GM19463 (cell line): ENCODE measurements at regions not wholly inside any gene's neighbourhood (a gene's known extent, or its start where the extent isn't known, plus 50 kb on each side); places are given as distances from the start of the nearest gene placed in this dataset.
"Not testable (repeated sequence)": the region's sequence is repeated elsewhere in the genome, so short reads cannot be mapped to it uniquely, and the experiment has no call there.

ENCODE experiments used
- ATAC-seq: cut with Tn5 transposase; IDR thresholded peaks from one replicate; pipeline ENCODE4 v1.9.1; 2021; ENCODE audit warnings: mild to moderate bottlenecking, moderate library complexity; ENCODE audit not compliant: unreplicated experiment

- ATAC-seq, result no peak
Observed at GRCh38 chr7:91355695-91356435, 91.6 kb downstream of the FZD1 start.

DNA sequence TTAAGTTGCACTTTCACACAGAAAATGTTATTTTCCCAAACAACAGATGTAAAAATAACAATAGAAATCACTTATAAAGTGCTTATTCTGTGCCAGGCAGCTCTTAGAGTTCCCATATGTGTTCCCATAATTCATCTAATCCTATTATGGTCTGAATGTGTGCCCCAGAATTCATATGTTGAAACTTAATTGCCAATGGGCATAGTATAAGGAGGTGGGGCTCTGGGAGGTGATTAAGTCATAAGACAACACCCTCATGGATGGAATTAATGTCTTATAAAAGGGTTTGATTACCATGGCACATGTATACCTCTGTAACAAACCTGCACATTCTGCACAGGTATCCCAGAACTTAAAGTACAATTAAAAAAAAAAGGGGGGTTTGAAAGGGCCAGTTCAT is 92.7 kb downstream of the FZD1 start:
- no peak for ATAC-seq

- no peak for ATAC-seq
Observed at GRCh38 chr7:91357379-91357778, 93.1 kb downstream of the FZD1 start.

DNA sequence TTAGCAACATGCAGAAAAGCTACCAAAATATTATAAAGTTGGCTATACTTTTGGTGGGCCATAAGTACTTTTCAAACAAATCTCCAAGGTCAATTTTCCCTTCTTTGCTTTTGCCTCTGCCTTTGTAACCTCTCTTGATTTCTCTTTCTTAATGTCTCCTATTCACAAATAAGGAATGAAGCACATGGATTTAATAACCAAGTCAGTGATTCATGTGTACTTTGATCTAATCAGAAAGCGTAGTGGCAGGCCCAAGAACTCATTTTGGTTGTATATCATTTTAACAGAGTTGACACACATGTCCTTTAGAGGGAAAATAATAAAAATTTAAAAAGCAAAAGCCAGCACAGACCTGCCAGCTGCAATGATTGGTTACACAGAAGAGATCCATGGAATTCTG is 93.7 kb downstream of the FZD1 start:
- ATAC-seq, result no peak

DNA sequence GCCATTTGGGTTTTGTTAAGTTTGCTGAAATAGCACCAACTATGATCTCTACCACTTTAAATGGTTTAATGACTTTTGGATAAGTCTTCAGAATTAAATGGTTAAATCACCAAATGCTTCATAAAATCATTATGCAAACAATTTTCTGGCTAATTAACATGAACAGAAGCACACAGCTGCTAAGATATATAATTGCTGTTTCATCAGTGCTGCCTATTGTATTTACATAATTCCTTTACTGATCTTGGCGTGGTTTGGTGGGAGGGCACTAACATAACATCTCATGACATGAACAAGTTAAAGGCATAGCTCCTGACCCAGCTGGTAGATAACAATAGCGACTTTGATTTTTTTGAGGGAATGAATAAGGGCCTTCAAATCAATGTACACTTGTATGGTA is 94.1 kb downstream of the FZD1 start:
- no peak for ATAC-seq

GRCh38 chr7:91365097-91365496 is 100.9 kb downstream of the FZD1 start:
- not testable (repeated sequence) for ATAC-seq

DNA sequence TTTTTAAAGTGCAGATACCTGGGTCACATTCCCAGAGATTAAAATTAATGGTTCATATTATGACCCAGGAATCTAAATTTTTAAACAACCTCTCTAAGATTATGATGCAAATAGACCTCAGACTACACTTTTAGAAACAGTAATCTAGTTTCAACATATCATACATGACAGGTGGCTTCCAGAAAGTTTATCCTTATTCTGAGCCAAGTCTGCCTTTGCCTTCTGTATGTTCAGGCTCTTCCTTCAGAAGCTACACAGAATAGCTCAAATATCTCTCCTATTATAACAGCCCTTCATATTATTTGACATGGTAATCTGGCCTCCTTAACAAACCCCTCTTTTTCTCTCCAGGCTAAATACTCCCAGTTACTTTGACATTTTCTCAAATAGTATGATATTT is 101.9 kb downstream of the FZD1 start:
- ATAC-seq, result no peak

- no peak for ATAC-seq
Observed at GRCh38 chr7:91367812-91368578, 103.8 kb downstream of the FZD1 start.

DNA sequence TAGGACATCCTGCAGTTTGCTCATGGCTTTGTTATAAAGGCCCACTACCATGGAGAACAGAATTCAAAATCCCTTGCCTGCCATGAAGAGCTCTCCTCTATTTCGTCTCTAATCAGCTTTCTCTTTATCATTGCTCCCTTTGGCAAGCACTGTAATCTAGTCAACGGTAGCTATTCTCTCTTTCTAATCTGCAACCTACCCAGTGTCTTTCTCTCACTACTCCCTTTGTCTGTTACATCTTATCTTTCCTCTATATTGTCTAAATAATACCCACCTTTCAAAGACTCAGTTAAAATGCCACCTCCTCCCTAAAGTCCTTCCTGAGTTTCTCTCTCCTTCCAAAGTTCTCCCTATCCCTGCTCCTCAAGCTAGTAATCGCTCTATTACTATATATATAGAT is 108.1 kb downstream of the FZD1 start:
- ATAC-seq, result no peak

- ATAC-seq, result no peak
Observed at GRCh38 chr7:91373111-91373800, 109.0 kb downstream of the FZD1 start.

DNA sequence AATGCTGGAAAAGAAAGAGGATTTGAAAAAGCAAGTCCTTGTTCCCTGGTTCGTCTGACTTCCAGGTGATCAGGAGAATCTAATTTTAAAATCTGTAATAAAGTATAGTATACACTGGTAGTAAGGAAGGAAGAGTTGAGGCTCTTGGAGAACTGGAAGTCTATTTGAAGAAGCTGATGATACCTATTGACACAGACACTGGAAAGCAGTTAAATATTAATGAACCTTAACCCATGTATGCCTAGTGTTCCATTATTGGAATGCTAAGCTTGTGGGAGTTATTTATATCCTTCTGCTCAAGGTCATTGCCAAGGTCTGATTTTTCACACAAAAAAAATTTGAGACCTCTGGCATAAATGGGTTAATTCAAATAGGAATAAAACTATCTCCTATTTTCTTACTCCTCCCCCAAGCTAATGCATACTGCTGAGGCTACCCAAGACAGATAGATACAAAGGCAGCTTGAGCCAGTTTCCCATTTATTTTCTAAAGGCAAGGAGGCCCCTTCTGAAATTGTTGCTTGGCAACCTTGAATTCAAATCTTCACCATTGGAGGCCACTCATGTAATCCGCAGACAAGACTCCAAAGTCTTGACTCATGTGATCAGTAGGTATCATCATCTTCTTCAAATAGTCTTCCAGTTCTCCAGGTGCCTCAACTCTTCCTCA is 110.2 kb downstream of the FZD1 start:
- no peak for ATAC-seq

- ATAC-seq, result no peak
Observed at GRCh38 chr7:91375378-91375777, 111.1 kb downstream of the FZD1 start.

DNA sequence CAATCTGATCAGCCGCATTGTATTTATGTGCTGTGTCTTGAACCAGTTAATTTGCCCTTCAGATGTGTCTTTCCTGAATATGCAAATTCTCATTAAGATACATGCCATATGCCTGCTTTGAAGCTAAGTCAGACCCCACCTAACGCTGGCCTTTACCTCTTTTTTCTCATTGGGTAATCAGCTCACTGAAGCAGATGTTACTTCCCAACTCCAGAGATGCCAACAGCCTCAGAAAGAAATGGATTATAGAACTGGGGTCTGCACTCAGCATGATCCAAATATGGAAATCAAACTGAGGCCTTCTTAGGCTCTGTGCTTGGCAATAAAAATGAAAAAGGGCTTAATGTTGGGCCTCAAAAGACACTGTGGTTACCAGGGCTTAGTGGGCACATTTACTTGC is 113.9 kb downstream of the FZD1 start:
- ATAC-seq, result no peak

DNA sequence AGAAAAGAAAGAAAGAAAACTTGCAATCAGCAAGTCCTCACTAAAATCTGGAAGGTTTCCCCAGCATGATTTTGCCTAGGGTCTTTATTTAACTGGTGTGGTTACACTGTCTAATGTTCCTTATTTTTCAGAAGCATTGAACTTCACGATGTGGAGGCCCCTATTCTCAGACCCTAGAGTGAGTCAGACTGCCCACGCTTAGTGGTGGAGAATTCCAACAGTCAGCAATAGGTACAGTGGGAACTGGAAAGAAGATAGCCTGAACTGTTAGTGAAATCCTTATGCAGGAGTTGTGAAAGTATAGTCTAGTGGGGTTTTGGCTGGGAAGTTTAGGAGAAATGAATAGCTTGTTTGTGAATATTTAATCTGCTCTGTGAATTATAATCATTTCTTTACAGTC is 115.0 kb downstream of the FZD1 start:
- ATAC-seq, result no peak

DNA sequence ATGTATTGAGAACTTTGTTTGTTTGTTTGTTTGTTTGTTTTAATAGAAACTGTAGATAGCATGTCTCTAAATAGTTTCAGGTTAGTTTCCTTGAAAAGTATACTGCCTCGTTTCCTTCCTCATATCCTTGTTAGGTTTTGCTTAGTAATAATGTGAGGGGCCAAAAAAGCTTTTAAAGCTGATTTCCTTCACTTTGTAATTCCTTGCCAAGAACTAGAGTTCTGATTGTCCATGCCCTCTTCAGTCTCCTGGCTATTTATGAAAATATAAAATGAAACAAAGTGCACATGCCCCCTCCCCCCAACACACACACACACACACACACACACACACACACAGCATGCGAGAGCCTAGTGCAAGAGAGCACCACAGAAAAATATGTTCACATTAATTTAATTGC is 115.8 kb downstream of the FZD1 start:
- no peak for ATAC-seq

GRCh38 chr7:91383053-91383904 is 119.0 kb downstream of the FZD1 start:
- no peak for ATAC-seq

DNA sequence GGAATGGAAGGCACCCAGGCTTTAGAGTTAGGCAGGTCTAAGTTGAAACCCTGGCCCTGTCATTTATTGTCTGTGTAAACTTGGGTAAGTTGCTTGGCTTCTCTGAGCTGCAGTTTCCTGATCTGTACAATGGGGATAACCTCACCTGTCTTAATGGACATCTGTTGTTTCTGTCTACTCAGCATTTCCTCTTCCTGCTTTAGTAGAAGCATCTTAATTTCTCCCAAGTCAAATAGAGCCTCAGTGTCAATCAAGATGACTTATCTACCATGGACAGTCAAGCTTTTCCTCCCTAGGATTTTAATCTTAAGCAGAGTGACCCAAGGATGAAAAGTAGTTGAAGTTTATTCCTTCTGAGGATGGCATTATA is 119.7 kb downstream of the FZD1 start:
- ATAC-seq, result no peak

- not testable (repeated sequence) for ATAC-seq
Observed at GRCh38 chr7:91394757-91395156, 130.5 kb downstream of the FZD1 start.

- not testable (repeated sequence) for ATAC-seq
Observed at GRCh38 chr7:91395313-91395712, 131.1 kb downstream of the FZD1 start.

DNA sequence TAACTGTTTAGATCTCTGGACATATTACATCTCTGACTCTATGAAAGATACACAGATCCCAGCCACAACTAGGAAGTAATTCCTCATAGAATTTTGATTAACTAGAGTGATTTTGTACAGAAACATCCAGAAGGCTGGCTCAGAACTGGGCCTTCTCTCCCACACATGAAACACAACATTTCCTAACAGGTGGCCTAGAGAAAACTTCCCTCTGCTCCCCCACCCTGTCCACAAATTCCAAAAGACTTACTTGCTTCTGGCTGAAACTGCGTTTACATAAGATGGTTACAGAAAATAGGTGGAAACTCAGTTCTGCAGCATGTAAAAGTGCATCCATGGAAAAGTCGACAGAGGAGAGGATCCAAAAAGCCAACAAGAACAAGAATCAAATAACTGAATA is 132.9 kb downstream of the FZD1 start:
- ATAC-seq, result no peak
